NCI-H510A (cell line): ENCODE measurements at regions not wholly inside any gene's neighbourhood (a gene's known extent, or its start where the extent isn't known, plus 50 kb on each side); places are given as distances from the start of the nearest gene placed in this dataset.
A peak's percentile ranks its signal among the peaks of the same experiment; 100 is the strongest.

Source experiments
- DNase-seq: peaks from one replicate; lab custom pipeline; 2025; lab: John Stamatoyannopoulos, UW

GRCh38 chrX:15983034-15983433 is 128.4 kb upstream of the AP1S2 start:
- DNase-seq = no peak

GRCh38 chrX:15977644-15978043 is 123.0 kb upstream of the AP1S2 start:
- DNase-seq = no peak

- DNase-seq = no peak
Measured at GRCh38 chrX:15976396-15976795, 121.8 kb upstream of the AP1S2 start.

- DNase-seq = no peak
Measured at GRCh38 chrX:15973946-15974345, 119.3 kb upstream of the AP1S2 start.

GRCh38 chrX:15973299-15973698 is 118.7 kb upstream of the AP1S2 start:
- DNase-seq = no peak

- DNase-seq = no peak
Measured at GRCh38 chrX:15971696-15972095, 117.1 kb upstream of the AP1S2 start.

- no peak for DNase-seq
Measured at GRCh38 chrX:15963858-15964257, 109.2 kb upstream of the AP1S2 start.

GRCh38 chrX:15960237-15960636 is 105.6 kb upstream of the AP1S2 start:
- DNase-seq = no peak

- no peak for DNase-seq
Measured at GRCh38 chrX:15956681-15957080, 102.1 kb upstream of the AP1S2 start.

GRCh38 chrX:15953801-15954200 is 99.2 kb upstream of the AP1S2 start:
- no peak for DNase-seq

- no peak for DNase-seq
Measured at GRCh38 chrX:15952212-15952611, 97.6 kb upstream of the AP1S2 start.

GRCh38 chrX:15948318-15948660 is 93.7 kb upstream of the AP1S2 start:
- no peak for DNase-seq

- DNase-seq = no peak
Measured at GRCh38 chrX:15947648-15948317, 93.2 kb upstream of the AP1S2 start.

- DNase-seq = no peak
Measured at GRCh38 chrX:15946783-15947580, 92.4 kb upstream of the AP1S2 start.

- DNase-seq = no peak
Measured at GRCh38 chrX:15943391-15943790, 88.8 kb upstream of the AP1S2 start.

GRCh38 chrX:15942307-15942706 is 87.7 kb upstream of the AP1S2 start:
- no peak for DNase-seq

GRCh38 chrX:15939737-15940136 is 85.1 kb upstream of the AP1S2 start:
- no peak for DNase-seq

- DNase-seq = no peak
Measured at GRCh38 chrX:15938072-15938471, 83.5 kb upstream of the AP1S2 start.

- no peak for DNase-seq
Measured at GRCh38 chrX:15931362-15931761, 76.7 kb upstream of the AP1S2 start.

- peak; percentile 10 for DNase-seq
Measured at GRCh38 chrX:15930585-15930984, 76.0 kb upstream of the AP1S2 start.

GRCh38 chrX:15929194-15929593 is 74.6 kb upstream of the AP1S2 start:
- DNase-seq = no peak

GRCh38 chrX:15926622-15927021 is 72.0 kb upstream of the AP1S2 start:
- no peak for DNase-seq

GRCh38 chrX:15918003-15918402 is 63.4 kb upstream of the AP1S2 start:
- no peak for DNase-seq

GRCh38 chrX:15916704-15917084 is 62.1 kb upstream of the AP1S2 start:
- no peak for DNase-seq
